UCSD-AML1 (cell line): ENCODE measurements at regions not wholly inside any gene's neighbourhood (a gene's known extent, or its start where the extent isn't known, plus 50 kb on each side); places are given as distances from the start of the nearest gene placed in this dataset.
"Not testable (repeated sequence)": the region's sequence is repeated elsewhere in the genome, so short reads cannot be mapped to it uniquely, and the experiment has no call there.

Experiments used
- DNase-seq: peaks from one replicate; lab custom pipeline; 2025; ENCODE audit not compliant: unreplicated experiment; lab: John Stamatoyannopoulos, UW

DNA sequence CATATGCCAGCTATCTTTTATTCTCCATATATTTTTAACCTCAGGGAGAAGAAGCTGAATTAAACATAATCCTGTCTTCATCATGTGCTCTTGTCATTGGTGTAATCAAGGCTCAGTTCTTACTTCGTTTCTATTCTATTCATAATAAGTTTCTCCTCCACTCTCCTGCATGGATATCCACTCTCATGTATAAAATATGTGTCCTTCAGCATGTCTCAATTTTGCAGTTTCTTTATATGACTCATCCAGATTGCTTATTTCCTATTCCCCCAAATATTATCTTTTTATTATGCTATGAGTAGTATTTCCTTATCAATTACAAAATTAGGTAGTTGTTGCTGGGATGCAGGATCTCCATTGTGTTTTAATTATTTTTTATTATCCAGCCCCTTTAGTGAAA is 643.7 kb upstream of the ACO1 start:
- DNase-seq: no peak

DNA sequence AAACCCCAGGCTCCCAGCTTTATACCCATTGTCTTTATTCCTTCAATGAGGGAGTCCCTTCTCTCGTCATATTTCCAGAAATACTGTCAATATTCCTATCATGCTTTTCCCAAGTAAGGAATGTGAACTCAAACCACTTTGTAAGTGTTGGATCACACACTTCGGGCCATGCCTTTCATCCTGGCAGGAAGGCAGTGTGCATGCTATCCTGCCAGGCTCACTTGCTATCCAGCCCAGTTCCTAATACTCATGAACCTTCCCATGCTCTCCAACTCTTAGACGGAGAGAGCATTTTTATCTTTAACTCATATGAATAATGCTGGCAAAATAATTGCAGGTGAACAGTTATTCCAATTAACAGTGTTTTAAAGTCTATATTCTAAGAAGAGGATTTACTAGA is 639.9 kb upstream of the ACO1 start:
- DNase-seq: no peak

DNA sequence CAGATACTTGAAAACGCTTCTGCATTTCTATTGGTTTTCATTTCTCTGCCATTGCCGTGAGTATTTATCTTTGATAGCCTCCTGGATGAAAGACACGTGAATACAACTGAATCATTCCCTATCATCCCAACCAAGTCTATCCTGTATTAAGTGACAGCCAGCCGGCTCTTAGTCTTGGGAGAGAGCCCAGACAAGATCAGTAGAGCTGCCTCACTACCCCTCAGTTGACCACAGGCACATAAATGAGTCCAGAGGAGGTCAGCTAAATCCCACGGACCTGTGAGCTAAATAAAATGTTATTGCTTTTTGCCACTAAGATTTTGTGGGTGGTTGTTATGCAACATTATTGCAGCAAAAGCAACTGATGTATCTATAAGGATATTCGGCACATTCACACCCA is 639.0 kb upstream of the ACO1 start:
- DNase-seq: no peak

- no peak for DNase-seq
Observed at GRCh38 chr9:31745886-31746285, 638.6 kb upstream of the ACO1 start.

GRCh38 chr9:31753756-31754155 is 630.7 kb upstream of the ACO1 start:
- DNase-seq: no peak

DNA sequence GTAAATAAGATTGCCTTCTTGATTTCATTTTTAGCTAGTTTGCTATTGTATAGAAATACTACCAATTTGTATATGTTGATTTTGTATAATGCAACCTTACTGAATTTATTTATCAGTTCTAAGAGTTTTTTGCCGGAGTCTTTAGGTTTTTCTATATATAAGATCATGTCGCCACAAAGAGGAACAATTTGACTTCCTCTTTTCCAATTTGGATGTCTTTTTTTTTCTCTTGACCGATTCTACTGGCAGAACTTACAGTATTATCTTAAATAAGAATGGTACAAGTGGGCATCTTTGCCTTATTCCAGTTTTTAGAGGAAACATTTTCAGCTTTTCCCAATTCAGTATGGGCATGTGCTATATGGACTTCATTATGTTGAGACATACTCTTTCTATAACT is 624.7 kb upstream of the ACO1 start:
- DNase-seq: no peak

DNA sequence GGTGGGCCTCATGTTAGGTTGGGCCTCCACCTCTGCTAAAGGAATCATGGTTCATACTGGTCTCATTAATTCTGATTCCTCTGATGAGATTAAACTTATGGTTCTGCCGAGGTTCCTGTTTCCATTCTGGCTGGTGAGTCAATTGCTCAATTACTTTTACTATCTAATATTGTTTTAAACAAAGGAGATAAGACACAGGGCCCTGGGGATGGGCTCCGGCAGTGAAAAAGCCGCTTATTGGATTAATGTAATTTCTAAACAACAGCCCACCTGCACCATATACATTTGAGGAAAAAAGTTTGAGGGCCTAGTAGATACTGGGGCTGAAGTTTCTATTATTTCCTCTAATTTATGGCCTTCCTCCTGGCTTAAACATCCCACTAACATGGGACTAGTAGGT is 610.4 kb upstream of the ACO1 start:
- not testable (repeated sequence) for DNase-seq

DNA sequence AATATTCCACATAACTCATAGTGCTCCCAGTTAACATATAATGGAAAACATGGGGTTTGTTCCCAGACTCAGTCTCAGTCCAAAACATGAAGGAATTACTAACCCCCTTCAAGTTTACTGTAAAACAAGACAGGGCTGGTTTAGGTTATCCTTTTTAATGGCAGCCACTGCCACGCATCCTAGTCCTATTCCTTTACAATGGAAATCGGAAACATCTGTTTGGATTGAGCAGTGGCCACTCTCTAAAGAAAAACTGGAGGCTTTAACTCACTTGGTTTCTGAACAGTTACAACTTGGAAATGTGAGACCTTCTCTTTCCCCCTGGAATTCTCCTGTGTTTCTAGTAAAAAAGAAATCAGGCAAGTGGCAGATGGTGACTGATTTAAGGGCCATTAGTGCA is 609.9 kb upstream of the ACO1 start:
- DNase-seq: no peak

DNA sequence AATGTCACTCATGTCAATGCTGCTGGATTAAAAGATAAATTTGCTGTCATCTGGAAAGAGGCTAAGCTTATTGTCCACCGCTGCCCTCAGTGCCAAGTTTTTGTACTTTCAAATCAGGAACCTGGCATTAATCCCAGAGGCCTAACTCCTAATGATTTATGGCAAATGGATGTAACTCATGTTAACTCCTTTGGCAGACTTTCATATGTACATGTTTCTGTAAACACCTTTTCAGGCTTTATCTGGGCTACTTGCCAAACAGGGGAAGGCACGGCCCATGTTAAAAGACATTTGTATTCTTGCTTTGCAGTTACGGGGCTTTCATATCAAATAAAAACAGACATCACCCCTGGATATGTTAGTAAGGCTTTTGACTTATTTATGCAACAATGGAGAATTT is 608.0 kb upstream of the ACO1 start:
- DNase-seq: no peak

DNA sequence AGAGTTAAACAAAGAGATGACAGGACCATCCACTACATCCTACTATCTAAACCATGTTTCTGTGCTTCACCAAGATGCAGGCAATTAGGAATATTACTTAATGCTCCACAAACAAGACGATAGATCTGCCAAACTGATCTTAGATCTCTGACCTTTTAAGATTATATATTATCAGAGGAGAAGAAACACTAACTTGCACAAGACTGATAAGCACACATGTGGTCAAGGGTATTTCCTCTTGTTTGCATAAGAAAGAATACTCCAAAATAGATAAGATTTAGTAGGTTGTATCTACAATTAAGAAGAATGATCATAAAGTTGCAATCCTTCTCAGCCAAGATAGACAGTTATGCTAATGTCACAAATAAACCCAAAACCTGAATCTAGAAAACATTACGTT is 601.0 kb upstream of the ACO1 start:
- no peak for DNase-seq

DNA sequence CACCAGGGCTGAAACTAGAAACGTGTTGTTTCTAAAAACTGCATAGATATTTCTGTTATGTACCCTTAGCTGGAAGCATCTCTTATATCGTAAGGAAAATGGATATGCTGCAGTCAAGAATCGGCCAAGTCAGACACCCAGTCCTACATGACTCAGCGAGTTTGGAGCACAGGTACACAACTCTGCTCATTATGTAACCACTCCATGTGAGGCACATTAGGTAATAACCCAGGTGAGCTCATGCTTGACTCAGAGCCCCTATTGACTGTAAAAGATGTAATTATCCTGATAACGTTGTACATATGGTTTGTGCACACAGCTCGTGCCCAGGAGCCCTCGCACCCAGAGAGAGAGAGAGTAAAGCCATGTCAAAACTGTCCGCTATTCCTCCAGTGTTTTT is 593.7 kb upstream of the ACO1 start:
- no peak for DNase-seq

DNA sequence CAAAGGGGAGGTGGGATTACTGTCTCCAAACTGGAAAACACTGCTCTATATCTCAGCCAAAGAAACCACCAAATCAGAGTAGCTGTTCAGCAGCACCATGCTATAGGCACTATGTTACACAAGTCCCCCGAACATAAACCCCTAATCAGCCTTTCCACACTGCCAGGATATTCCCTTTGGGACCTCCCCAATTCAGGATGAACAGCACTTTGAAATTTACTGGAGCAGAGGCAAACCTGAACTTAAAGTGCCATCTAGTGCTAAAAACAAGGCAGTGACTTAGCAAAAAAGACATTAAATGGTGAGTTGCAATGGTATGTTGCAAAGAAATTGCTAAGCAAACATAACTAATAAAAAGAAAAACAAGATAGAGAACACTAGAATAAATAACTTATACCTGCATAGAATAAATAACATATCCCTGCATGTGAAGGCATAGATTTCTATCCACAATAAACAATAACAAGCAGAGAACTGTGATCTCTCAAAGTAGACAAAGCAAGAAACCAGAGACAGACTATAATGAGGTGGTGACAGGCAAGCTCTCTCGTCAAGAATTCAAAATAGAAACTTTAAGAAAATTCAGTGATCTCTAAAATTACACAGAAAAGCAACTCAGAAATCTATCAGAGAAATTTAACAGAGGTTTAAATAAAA is 584.4 kb upstream of the ACO1 start:
- DNase-seq: peak; percentile 3

- DNase-seq: no peak
Observed at GRCh38 chr9:31807574-31808256, 576.7 kb upstream of the ACO1 start.

- DNase-seq: peak; percentile 2
Observed at GRCh38 chr9:31808766-31809165, 575.7 kb upstream of the ACO1 start.

DNA sequence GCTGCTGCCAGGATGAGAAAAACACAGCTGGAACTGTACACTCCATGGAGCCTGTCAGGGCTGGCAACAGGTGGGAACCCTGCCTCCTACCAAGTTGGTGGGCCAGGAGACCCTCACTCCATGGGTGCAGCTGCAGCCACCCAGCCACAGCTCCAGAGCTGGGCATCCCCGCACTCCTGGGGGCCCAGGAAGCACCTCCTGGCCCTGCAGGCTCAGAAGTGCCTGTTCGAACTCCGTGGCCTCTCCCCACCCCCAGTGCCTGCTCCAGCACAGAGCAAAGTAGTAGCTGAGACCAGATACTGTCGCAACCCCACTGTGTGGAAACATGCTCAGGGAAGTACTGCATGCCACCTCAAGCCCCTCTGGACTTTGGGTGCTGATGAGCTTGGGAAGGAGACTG is 564.0 kb upstream of the ACO1 start:
- DNase-seq: no peak

GRCh38 chr9:31821583-31821982 is 562.9 kb upstream of the ACO1 start:
- DNase-seq: no peak

DNA sequence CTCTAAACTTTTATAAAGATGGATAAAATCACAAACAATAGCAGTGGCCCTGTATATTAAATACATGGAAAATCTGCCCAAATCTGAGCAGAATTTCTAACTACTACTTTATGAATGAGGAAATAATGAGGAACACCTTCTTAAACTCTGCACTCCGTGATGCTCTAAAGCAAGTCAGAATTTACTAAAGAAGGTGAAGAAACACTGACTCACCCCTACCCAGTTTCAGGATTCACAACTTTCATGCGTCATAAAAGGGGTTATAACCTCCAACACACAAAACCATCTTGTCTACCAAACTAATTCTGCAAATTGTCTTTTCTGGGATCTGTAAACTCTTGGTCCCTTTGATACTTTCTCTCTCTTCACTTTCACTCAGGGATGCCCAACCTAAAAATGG is 561.1 kb upstream of the ACO1 start:
- no peak for DNase-seq

DNA sequence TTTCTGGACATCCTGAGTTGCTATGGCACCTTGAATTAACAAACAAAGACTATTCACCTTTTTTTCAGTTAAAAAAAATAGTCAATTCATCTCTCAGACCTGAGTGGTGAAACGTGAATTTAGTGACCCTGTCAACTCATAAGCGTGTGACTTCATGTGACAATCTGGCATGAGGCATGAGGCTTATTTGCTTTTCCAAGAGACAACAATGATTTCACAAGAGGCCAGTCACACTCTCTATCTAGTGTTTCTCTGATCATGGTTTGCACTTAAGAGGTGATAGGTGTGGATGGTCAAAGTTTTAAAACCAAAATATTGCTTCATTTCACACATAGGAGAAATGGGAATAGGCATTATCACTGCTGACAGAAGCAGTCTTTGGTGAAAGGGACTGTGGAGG is 559.6 kb upstream of the ACO1 start:
- DNase-seq: no peak

GRCh38 chr9:31837211-31837610 is 547.2 kb upstream of the ACO1 start:
- no peak for DNase-seq

GRCh38 chr9:31839273-31839672 is 545.2 kb upstream of the ACO1 start:
- no peak for DNase-seq

DNA sequence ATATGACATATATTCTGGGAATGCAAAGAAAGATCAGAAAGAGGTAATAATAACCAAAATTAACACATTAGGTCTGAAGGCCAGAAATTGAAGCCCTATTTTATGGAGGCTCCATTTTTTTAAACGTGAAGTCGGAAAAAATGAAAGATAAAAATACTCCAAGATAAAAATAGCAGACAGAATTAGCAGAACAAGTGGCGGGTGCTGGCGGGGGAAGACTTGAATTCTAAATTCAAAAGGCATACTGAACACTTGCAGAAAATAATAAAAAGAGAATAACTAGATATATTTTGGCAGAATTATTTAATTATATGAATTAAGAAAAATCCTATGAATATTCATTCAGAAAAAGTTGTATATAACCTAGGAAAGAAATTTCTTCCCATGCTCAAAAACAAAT is 543.7 kb upstream of the ACO1 start:
- DNase-seq: no peak

DNA sequence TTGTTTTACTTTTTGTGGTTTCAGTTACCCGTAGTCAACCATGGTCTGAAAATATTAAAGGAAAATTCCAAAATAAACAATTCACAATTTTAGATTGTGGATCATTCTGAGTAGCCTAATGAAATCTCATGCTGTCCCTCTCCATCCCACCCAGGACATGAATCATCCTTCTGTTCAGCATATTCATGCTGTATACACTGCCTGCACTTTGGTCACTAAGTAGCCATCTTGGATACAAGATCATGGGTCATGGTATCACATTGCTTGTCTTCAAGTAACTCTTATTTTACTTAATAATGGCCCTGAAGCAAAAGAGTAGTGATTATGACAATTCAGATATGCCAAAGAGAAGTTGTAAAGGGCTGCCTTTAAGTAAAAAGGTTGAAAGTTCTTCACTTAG is 536.5 kb upstream of the ACO1 start:
- DNase-seq: no peak
